Hepatocyte (in vitro differentiated cells): ENCODE measurements at regions not wholly inside any gene's neighbourhood (a gene's known extent, or its start where the extent isn't known, plus 50 kb on each side); places are given as distances from the start of the nearest gene placed in this dataset.

Experiments
- EZH2 ChIP-seq: fragments of 200-600 bp; sonication (generic); IDR thresholded peaks from 2 replicates; pipeline ENCODE4 v1.6.1; 2016; ENCODE audit warnings: antibody characterized with exemption, mild to moderate bottlenecking, borderline replicate concordance
- TF ChIP-seq, protein P1 (sequence below): fragments of 200-600 bp; sonication (generic); IDR thresholded peaks from 2 replicates; pipeline ENCODE4 v1.5.1; 2016; ENCODE audit warnings: antibody characterized with exemption, mild to moderate bottlenecking; ENCODE audit not compliant: poor library complexity

DNA sequence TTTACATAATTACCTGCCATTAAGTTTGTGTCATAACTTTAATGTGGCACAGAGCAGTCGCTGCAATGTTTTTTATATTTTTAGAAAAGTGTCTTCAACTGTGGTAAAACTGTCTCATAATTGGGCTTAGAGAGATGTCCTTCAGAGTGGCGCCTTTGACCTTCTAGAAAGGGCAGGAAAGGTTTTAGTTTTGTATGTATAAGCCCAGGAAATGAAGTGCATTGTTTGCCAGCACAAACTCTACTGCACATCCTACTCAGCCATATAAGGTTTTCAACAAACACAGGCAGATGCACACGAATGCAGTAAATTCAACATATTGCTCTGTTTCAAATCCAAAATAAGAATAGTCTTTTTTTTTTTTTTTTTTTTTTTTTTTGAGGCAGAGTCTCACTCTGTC lies 201.4 kb downstream of the ALDH8A1 start:
- TF ChIP-seq, protein P1, sequence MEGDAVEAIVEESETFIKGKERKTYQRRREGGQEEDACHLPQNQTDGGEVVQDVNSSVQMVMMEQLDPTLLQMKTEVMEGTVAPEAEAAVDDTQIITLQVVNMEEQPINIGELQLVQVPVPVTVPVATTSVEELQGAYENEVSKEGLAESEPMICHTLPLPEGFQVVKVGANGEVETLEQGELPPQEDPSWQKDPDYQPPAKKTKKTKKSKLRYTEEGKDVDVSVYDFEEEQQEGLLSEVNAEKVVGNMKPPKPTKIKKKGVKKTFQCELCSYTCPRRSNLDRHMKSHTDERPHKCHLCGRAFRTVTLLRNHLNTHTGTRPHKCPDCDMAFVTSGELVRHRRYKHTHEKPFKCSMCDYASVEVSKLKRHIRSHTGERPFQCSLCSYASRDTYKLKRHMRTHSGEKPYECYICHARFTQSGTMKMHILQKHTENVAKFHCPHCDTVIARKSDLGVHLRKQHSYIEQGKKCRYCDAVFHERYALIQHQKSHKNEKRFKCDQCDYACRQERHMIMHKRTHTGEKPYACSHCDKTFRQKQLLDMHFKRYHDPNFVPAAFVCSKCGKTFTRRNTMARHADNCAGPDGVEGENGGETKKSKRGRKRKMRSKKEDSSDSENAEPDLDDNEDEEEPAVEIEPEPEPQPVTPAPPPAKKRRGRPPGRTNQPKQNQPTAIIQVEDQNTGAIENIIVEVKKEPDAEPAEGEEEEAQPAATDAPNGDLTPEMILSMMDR = no peak
- no peak for TF ChIP-seq EZH2
